ENCODE measurements at regions not wholly inside any gene's neighbourhood (a gene's known extent, or its start where the extent isn't known, plus 50 kb on each side); places are given as distances from the start of the nearest gene placed in this dataset.

GRCh38 chr19:16013181-16013850, 63.0 kb upstream of the TPM4 start:
- no peaks in the 10 kb centered on the region for H3K4me1 ChIP-seq (ENCODE audit: control insufficient read depth, extremely low read depth, insufficient read depth, low read length)
- POLR2A ChIA-PET = no interaction called here
- no peak overlapping the region for H3K9ac ChIP-seq (replicated peaks; ENCODE audit: extremely low read depth, insufficient read depth, low read length)
- H3K36me3 ChIP-seq (ENCODE audit: control insufficient read depth in 2 of 2, extremely low read depth in 1 of 2, insufficient read depth in 2 of 2, low read length in 2 of 2) = no peaks in the 10 kb centered on the region
- intact Hi-C loops (cut with micrococcal nuclease) (no loop called here), dilution Hi-C loops (cut with MboI; ENCODE audit: extremely low pct_ligation_motif_present, low sequenced_read_pairs) (no loop called here)
- no peak for TF ChIP-seq MAX (IDR thresholded peaks at IDR 0.05; ENCODE audit: insufficient read depth, insufficient read length)
- TF ChIP-seq CTCF (IDR thresholded peaks at IDR 0.05; ENCODE audit: extremely low read depth in 1 of 2, insufficient read depth in 1 of 2, low read depth in 1 of 2, low read length in 2 of 2) = no peak
- TF ChIP-seq POLR2A (IDR thresholded peaks at IDR 0.05; ENCODE audit: low read depth, low read length) = no peak
- TF ChIP-seq MYC (IDR thresholded peaks at IDR 0.05; ENCODE audit: low read depth, low read length) = no peak
- TF ChIP-seq GATA2 (IDR thresholded peaks at IDR 0.05; ENCODE audit: insufficient read depth, insufficient read length, low read depth, low read length) = no peak
- no peak for TF ChIP-seq FOS (IDR thresholded peaks at IDR 0.05; ENCODE audit: borderline replicate concordance, insufficient read depth, low read length)
- no peak for TF ChIP-seq POLR2AphosphoS5 (IDR thresholded peaks at IDR 0.05; ENCODE audit: insufficient read depth, low read depth, low read length)
- no peak for TF ChIP-seq EZH2 (IDR thresholded peaks at IDR 0.05; ENCODE audit: borderline replicate concordance, low read depth, low read length, severe bottlenecking)
- no peak for TF ChIP-seq JUN (IDR thresholded peaks at IDR 0.05; ENCODE audit: borderline replicate concordance, insufficient read depth, insufficient read length, low read depth)
- no peaks in the 10 kb centered on the region for H3K27me3 ChIP-seq (ENCODE audit: control insufficient read depth in 2 of 2, insufficient read depth in 2 of 2, low read length in 2 of 2)
- H3K27ac ChIP-seq (ENCODE audit: insufficient read depth, low read depth, low read length) = no peak overlapping the region
- BruUV-seq (replicated peaks) = no TSS peak
- H3K4me2 ChIP-seq (ENCODE audit: insufficient read depth, low read length) = no peak overlapping the region
- H2AFZ ChIP-seq (ENCODE audit: low read depth, low read length) = no peak overlapping the region
- H4K20me1 ChIP-seq (replicated peaks; ENCODE audit: control insufficient read depth, extremely low read depth, insufficient read depth, low read length) = no peaks in the 10 kb centered on the region
- DNase-seq (ENCODE audit: low read depth, low spot score) = no peak
- no peak overlapping the region for H3K4me3 ChIP-seq (replicated peaks in 1 of 3; ENCODE audit: insufficient read depth in 1 of 3, low read depth in 1 of 3, low read length in 3 of 3)
- CTCF ChIA-PET = no interaction called here
- no peaks in the 10 kb centered on the region for H3K79me2 ChIP-seq (ENCODE audit: control insufficient read depth, insufficient read depth, low read length)
- FAIRE-seq = no peak
- no peaks in the 10 kb centered on the region for H3K9me1 ChIP-seq (replicated peaks; ENCODE audit: control insufficient read depth, extremely low read depth, insufficient read depth, low read length)
- no peaks in the 10 kb centered on the region for H3K9me3 ChIP-seq (replicated peaks; ENCODE audit: control insufficient read depth, insufficient read depth, low read length)
